SK-N-SH treated with all-trans-retinoic acid at 6 μM for 48 hours (cell line): ENCODE measurements at regions not wholly inside any gene's neighbourhood (a gene's known extent, or its start where the extent isn't known, plus 50 kb on each side); places are given as distances from the start of the nearest gene placed in this dataset.
"Not testable (repeated sequence)": the region's sequence is repeated elsewhere in the genome, so short reads cannot be mapped to it uniquely, and the experiment has no call there.

Experiments
- ATAC-seq: fragments of 200-7000 bp; cut with Tn5 transposase; 3 replicates; pipeline ENCODE4 v1.9.1; 2020; ENCODE audit warnings: mild to moderate bottlenecking, moderate library complexity
- ARNTL ChIP-seq: fragments of 450-650 bp; formaldehyde crosslinking; IDR thresholded peaks from 2 replicates; pipeline ENCODE4 v1.5.0; 2020; ENCODE audit warnings: low read depth, mild to moderate bottlenecking, moderate library complexity, borderline replicate concordance
- BACH2 ChIP-seq: fragments of 250-450 bp; sonication (Bioruptor Pico); IDR thresholded peaks from 2 replicates; pipeline ENCODE4 v1.9.0; 2021; ENCODE audit warnings: mild to moderate bottlenecking, borderline replicate concordance
- CREB5 ChIP-seq: fragments of 250-450 bp; sonication (Bioruptor Pico); IDR thresholded peaks from 2 replicates; pipeline ENCODE4 v1.5.1; 2020; ENCODE audit warnings: low read depth, mild to moderate bottlenecking, moderate library complexity
- CSDC2 ChIP-seq: fragments of 250-450 bp; sonication (Bioruptor Pico); IDR thresholded peaks from 2 replicates; pipeline ENCODE4 v1.5.0; 2020; ENCODE audit warnings: mild to moderate bottlenecking, moderate library complexity
- ESRRG ChIP-seq: fragments of 250-450 bp; sonication (Bioruptor Pico); IDR thresholded peaks from 2 replicates; pipeline ENCODE4 v1.6.1; 2021; ENCODE audit warnings: mild to moderate bottlenecking
- GLIS3 ChIP-seq: fragments of 250-450 bp; sonication (Bioruptor Pico); IDR thresholded peaks from 2 replicates; pipeline ENCODE4 v1.5.0; 2020; ENCODE audit warnings: mild to moderate bottlenecking, moderate library complexity
- ISL1 ChIP-seq: fragments of 250-450 bp; sonication (Bioruptor Pico); IDR thresholded peaks from 2 replicates; pipeline ENCODE4 v2.1.2; 2022; ENCODE audit warnings: mild to moderate bottlenecking, moderate library complexity
- OSR1 ChIP-seq: fragments of 250-450 bp; sonication (Bioruptor Pico); IDR thresholded peaks from 2 replicates; pipeline ENCODE4 v1.8.0; 2022; ENCODE audit warnings: moderate library complexity, mild to moderate bottlenecking, inconsistent platforms
- PPARA ChIP-seq: fragments of 250-450 bp; sonication (Bioruptor Pico); IDR thresholded peaks from 2 replicates; pipeline ENCODE4 v1.5.0; 2020; ENCODE audit warnings: mild to moderate bottlenecking, borderline replicate concordance
- RARB ChIP-seq: fragments of 250-450 bp; sonication (Bioruptor Pico); IDR thresholded peaks from 2 replicates; pipeline ENCODE4 v1.8.0; 2021; ENCODE audit warnings: mild to moderate bottlenecking, moderate library complexity
- SNAI2 ChIP-seq: fragments of 250-450 bp; sonication (Bioruptor Pico); IDR thresholded peaks from 2 replicates; pipeline ENCODE4 v1.5.0; 2020; ENCODE audit warnings: mild to moderate bottlenecking, moderate library complexity
- TCF4 ChIP-seq: fragments of 250-450 bp; sonication (Bioruptor Pico); IDR thresholded peaks from 2 replicates; pipeline ENCODE4 v1.8.0; 2021; ENCODE audit warnings: mild to moderate bottlenecking, moderate library complexity, borderline replicate concordance
- TOX ChIP-seq: fragments of 250-450 bp; sonication (Bioruptor Pico); IDR thresholded peaks from 2 replicates; pipeline ENCODE4 v1.8.0; 2021; ENCODE audit warnings: mild to moderate bottlenecking, moderate library complexity, borderline replicate concordance
- ZC3H10 ChIP-seq: fragments of 250-450 bp; sonication (Bioruptor Pico); IDR thresholded peaks from 2 replicates; pipeline ENCODE4 v1.5.1; 2021; ENCODE audit warnings: mild to moderate bottlenecking, moderate library complexity
- ZFP3 ChIP-seq: fragments of 250-450 bp; sonication (Bioruptor Pico); IDR thresholded peaks from 2 replicates; pipeline ENCODE4 v1.5.0; 2020; ENCODE audit warnings: mild to moderate bottlenecking, moderate library complexity
- ZNF70 ChIP-seq: fragments of 450-650 bp; formaldehyde crosslinking; IDR thresholded peaks from 2 replicates; pipeline ENCODE4 v1.5.0; 2020; ENCODE audit warnings: mild to moderate bottlenecking, moderate library complexity
- ZNF8 ChIP-seq: fragments of 450-650 bp; formaldehyde crosslinking; IDR thresholded peaks from 2 replicates; pipeline ENCODE4 v1.5.0; 2020; ENCODE audit warnings: mild to moderate bottlenecking, moderate library complexity
- TF ChIP-seq, protein P1 (sequence below): fragments of 250-450 bp; sonication (Bioruptor Pico); IDR thresholded peaks from 2 replicates; pipeline ENCODE4 v1.5.0; 2020; ENCODE audit warnings: mild to moderate bottlenecking, moderate library complexity
- TF ChIP-seq, protein P2 (sequence below): fragments of 250-450 bp; sonication (Bioruptor Pico); IDR thresholded peaks from 2 replicates; pipeline ENCODE4 v1.8.0; 2020; ENCODE audit warnings: mild to moderate bottlenecking, moderate library complexity, borderline replicate concordance
- TF ChIP-seq, protein P3 (sequence below): fragments of 250-450 bp; sonication (Bioruptor Pico); IDR thresholded peaks from 2 replicates; pipeline ENCODE4 v1.5.1; 2021; ENCODE audit warnings: mild to moderate bottlenecking, moderate library complexity

GRCh38 chr1:70746062-70746461 lies 301.6 kb downstream of the PTGER3 start:
- peak; percentile 91 for TF ChIP-seq ZNF8 (CRISPR knock-in tag)
- not testable (repeated sequence) for ATAC-seq

DNA sequence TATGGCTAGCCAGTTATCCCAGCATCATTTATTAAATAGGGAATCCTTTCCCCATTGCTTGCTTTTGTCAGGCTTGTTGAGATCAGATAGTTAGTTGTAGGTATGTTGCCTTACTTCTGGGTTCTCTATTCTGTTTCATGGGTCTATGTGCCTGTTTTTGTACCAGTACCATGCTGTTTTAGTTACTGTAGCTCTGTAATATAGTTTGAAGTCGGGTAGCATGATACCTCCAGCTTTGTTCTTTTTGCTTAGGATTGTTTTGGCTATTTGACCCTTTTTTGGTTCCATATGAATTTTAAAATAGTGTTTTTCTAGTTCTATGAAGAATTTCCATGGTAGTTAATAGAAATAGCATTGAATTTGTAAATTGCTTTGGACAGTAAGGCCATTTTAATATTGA lies 300.5 kb downstream of the PTGER3 start:
- not testable (repeated sequence) for ATAC-seq

GRCh38 chr1:70751676-70752287 lies 295.8 kb downstream of the PTGER3 start:
- not testable (repeated sequence) for ATAC-seq

- ATAC-seq, result no peak
- TF ChIP-seq PPARA (CRISPR knock-in tag) (no peak), ZFP3 (no peak), GLIS3 (no peak), SNAI2 (CRISPR knock-in tag) (no peak), ISL1 (CRISPR knock-in tag) (no peak), TCF4 (no peak), CREB5 (CRISPR knock-in tag) (no peak), TOX (CRISPR knock-in tag) (no peak), ZNF70 (CRISPR knock-in tag) (no peak), OSR1 (CRISPR knock-in tag) (no peak), ARNTL (CRISPR knock-in tag) (no peak)
Observed at GRCh38 chr1:70754701-70755100, 292.9 kb downstream of the PTGER3 start.

- TF ChIP-seq TOX (CRISPR knock-in tag) (no peak), CSDC2 (CRISPR knock-in tag) (no peak)
- TF ChIP-seq, all 23 proteins: peak for 0
- ATAC-seq, result peak; percentile 70
Observed at GRCh38 chr1:70760154-70760553, 287.5 kb downstream of the PTGER3 start.

- ATAC-seq, result no peak
- no peak for TF ChIP-seq ESRRG (CRISPR knock-in tag)
- TF ChIP-seq, all 23 proteins: peak for 0
Observed at GRCh38 chr1:70762386-70762785, 285.2 kb downstream of the PTGER3 start.

DNA sequence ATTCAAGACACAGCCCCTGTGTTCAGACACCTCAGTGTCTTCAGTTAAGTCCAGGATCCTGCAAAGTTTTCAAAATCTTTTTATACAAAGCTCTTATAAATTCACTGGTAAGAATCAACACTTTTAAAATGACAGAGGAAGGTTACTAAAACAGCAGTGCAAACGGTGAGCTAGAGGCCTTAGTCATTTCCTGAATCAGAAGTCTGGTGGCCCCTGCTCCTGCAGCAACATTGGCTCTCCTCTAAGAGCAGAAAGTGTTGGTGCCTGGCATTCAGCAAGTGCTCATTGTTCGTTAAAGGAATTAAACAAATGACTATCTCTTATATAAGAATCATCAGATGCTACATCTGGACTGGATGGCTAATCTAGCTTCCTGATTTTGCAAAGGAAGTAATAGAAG lies 282.9 kb downstream of the PTGER3 start:
- TF ChIP-seq, protein P1, sequence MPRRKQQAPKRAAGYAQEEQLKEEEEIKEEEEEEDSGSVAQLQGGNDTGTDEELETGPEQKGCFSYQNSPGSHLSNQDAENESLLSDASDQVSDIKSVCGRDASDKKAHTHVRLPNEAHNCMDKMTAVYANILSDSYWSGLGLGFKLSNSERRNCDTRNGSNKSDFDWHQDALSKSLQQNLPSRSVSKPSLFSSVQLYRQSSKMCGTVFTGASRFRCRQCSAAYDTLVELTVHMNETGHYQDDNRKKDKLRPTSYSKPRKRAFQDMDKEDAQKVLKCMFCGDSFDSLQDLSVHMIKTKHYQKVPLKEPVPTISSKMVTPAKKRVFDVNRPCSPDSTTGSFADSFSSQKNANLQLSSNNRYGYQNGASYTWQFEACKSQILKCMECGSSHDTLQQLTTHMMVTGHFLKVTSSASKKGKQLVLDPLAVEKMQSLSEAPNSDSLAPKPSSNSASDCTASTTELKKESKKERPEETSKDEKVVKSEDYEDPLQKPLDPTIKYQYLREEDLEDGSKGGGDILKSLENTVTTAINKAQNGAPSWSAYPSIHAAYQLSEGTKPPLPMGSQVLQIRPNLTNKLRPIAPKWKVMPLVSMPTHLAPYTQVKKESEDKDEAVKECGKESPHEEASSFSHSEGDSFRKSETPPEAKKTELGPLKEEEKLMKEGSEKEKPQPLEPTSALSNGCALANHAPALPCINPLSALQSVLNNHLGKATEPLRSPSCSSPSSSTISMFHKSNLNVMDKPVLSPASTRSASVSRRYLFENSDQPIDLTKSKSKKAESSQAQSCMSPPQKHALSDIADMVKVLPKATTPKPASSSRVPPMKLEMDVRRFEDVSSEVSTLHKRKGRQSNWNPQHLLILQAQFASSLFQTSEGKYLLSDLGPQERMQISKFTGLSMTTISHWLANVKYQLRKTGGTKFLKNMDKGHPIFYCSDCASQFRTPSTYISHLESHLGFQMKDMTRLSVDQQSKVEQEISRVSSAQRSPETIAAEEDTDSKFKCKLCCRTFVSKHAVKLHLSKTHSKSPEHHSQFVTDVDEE (CRISPR knock-in tag), result no peak
- TF ChIP-seq ESRRG (CRISPR knock-in tag), result no peak
- TF ChIP-seq BACH2 (CRISPR knock-in tag), result no peak
- TF ChIP-seq PPARA (CRISPR knock-in tag), result no peak
- TF ChIP-seq ZC3H10 (CRISPR knock-in tag), result no peak
- TF ChIP-seq, protein P2, sequence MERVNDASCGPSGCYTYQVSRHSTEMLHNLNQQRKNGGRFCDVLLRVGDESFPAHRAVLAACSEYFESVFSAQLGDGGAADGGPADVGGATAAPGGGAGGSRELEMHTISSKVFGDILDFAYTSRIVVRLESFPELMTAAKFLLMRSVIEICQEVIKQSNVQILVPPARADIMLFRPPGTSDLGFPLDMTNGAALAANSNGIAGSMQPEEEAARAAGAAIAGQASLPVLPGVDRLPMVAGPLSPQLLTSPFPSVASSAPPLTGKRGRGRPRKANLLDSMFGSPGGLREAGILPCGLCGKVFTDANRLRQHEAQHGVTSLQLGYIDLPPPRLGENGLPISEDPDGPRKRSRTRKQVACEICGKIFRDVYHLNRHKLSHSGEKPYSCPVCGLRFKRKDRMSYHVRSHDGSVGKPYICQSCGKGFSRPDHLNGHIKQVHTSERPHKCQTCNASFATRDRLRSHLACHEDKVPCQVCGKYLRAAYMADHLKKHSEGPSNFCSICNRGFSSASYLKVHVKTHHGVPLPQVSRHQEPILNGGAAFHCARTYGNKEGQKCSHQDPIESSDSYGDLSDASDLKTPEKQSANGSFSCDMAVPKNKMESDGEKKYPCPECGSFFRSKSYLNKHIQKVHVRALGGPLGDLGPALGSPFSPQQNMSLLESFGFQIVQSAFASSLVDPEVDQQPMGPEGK (CRISPR knock-in tag), result no peak
- TF ChIP-seq, protein P3, sequence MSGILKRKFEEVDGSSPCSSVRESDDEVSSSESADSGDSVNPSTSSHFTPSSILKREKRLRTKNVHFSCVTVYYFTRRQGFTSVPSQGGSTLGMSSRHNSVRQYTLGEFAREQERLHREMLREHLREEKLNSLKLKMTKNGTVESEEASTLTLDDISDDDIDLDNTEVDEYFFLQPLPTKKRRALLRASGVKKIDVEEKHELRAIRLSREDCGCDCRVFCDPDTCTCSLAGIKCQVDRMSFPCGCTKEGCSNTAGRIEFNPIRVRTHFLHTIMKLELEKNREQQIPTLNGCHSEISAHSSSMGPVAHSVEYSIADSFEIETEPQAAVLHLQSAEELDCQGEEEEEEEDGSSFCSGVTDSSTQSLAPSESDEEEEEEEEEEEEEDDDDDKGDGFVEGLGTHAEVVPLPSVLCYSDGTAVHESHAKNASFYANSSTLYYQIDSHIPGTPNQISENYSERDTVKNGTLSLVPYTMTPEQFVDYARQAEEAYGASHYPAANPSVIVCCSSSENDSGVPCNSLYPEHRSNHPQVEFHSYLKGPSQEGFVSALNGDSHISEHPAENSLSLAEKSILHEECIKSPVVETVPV (CRISPR knock-in tag), result no peak
- no peak for TF ChIP-seq TOX (CRISPR knock-in tag)
- TF ChIP-seq CREB5 (CRISPR knock-in tag), result no peak
- no peak for TF ChIP-seq RARB (CRISPR knock-in tag)
- no peak for TF ChIP-seq ARNTL (CRISPR knock-in tag)
- no peak for TF ChIP-seq OSR1 (CRISPR knock-in tag)
- TF ChIP-seq SNAI2 (CRISPR knock-in tag), result no peak
- no peak for TF ChIP-seq ISL1 (CRISPR knock-in tag)
- peak; percentile 76 for ATAC-seq
